Type B pancreatic cell (in vitro differentiated cells): ENCODE measurements at regions not wholly inside any gene's neighbourhood (a gene's known extent, or its start where the extent isn't known, plus 50 kb on each side); places are given as distances from the start of the nearest gene placed in this dataset.

Source experiments
- DNase-seq: peaks from one replicate; pipeline ENCODE4 v3.0.0; 2021; ENCODE audit warnings: mixed read lengths; ENCODE audit not compliant: unreplicated experiment; ENCODE audit errors: extremely low spot score
- H3K27ac Mint-ChIP-seq: 2 replicates; pipeline ENCODE4 v1.8.0; 2021; ENCODE audit warnings: mild to moderate bottlenecking, mixed read lengths
- H3K27me3 Mint-ChIP-seq: 2 replicates; pipeline ENCODE4 v1.8.0; 2021; ENCODE audit warnings: mixed read lengths
- H3K36me3 Mint-ChIP-seq: 2 replicates; pipeline ENCODE4 v1.8.0; 2021; ENCODE audit warnings: mixed read lengths
- H3K4me1 Mint-ChIP-seq: one replicate; pipeline ENCODE4 v1.8.0; 2021; ENCODE audit warnings: mixed read lengths; ENCODE audit not compliant: unreplicated experiment
- H3K4me3 Mint-ChIP-seq: 2 replicates; pipeline ENCODE4 v1.8.0; 2021; ENCODE audit warnings: mild to moderate bottlenecking, mixed read lengths
- H3K9me3 Mint-ChIP-seq: 2 replicates; pipeline ENCODE4 v1.8.0; 2021; ENCODE audit warnings: mixed read lengths
- CTCF ChIP-seq: fragments of 200-600 bp; sonication (generic); conservative IDR thresholded peaks from 2 replicates; pipeline ENCODE4 v1.5.0; 2021; ENCODE audit warnings: antibody characterized with exemption, mild to moderate bottlenecking

- DNase-seq: no peak
- H3K4me1 Mint-ChIP-seq: peaks cover 35% of the 10 kb centered on the region
- H3K4me3 Mint-ChIP-seq: peak overlapping the region; percentile 23
- H3K36me3 Mint-ChIP-seq: no peaks in the 10 kb centered on the region
- no peaks in the 10 kb centered on the region for H3K9me3 Mint-ChIP-seq
- H3K27ac Mint-ChIP-seq: peak overlapping the region; percentile 34
- no peak for TF ChIP-seq CTCF
- H3K27me3 Mint-ChIP-seq: peaks cover 3% of the 10 kb centered on the region
Measured at GRCh38 chr11:19370100-19370861, 129.5 kb upstream of the E2F8 start.

GRCh38 chr11:19368726-19369375 lies 128.1 kb upstream of the E2F8 start:
- H3K27me3 Mint-ChIP-seq: peaks cover 3% of the 10 kb centered on the region
- H3K4me1 Mint-ChIP-seq: peaks cover 35% of the 10 kb centered on the region
- H3K27ac Mint-ChIP-seq: peak overlapping the region; percentile 43
- no peaks in the 10 kb centered on the region for H3K9me3 Mint-ChIP-seq
- no peak for TF ChIP-seq CTCF
- no peak overlapping the region for H3K4me3 Mint-ChIP-seq
- H3K36me3 Mint-ChIP-seq: no peaks in the 10 kb centered on the region
- DNase-seq: no peak

GRCh38 chr11:19366992-19367709 lies 126.4 kb upstream of the E2F8 start:
- H3K27ac Mint-ChIP-seq: peak overlapping the region; percentile 7
- H3K27me3 Mint-ChIP-seq: peaks cover 3% of the 10 kb centered on the region
- no peak for TF ChIP-seq CTCF
- DNase-seq: no peak
- no peak overlapping the region for H3K4me3 Mint-ChIP-seq
- no peaks in the 10 kb centered on the region for H3K36me3 Mint-ChIP-seq
- H3K9me3 Mint-ChIP-seq: no peaks in the 10 kb centered on the region
- H3K4me1 Mint-ChIP-seq: peaks cover 35% of the 10 kb centered on the region

- DNase-seq: no peak
- no peaks in the 10 kb centered on the region for H3K9me3 Mint-ChIP-seq
- H3K36me3 Mint-ChIP-seq: no peaks in the 10 kb centered on the region
- no peak for TF ChIP-seq CTCF
- H3K4me1 Mint-ChIP-seq: peaks cover 31% of the 10 kb centered on the region
- no peak overlapping the region for H3K4me3 Mint-ChIP-seq
- H3K27ac Mint-ChIP-seq: no peak overlapping the region
- H3K27me3 Mint-ChIP-seq: peaks cover 3% of the 10 kb centered on the region
Measured at GRCh38 chr11:19365743-19366410, 125.1 kb upstream of the E2F8 start.

GRCh38 chr11:19359221-19360000 lies 118.7 kb upstream of the E2F8 start:
- no peak for TF ChIP-seq CTCF
- Mint-ChIP-seq H3K27me3 (peaks cover 15% of the 10 kb centered on the region), H3K9me3 (no peaks in the 10 kb centered on the region), H3K4me1 (peaks cover 17% of the 10 kb centered on the region), H3K27ac (no peak overlapping the region), H3K36me3 (no peaks in the 10 kb centered on the region), H3K4me3 (no peak overlapping the region)
- DNase-seq: no peak
